GM12878 (cell line): ENCODE measurements at regions not wholly inside any gene's neighbourhood (a gene's known extent, or its start where the extent isn't known, plus 50 kb on each side); places are given as distances from the start of the nearest gene placed in this dataset.

Source experiments
- IRF4 ChIP-seq: IDR thresholded peaks from 2 replicates; pipeline ENCODE4 v1.6.1; 2011; ENCODE audit warnings: low read depth, low read length
- REST ChIP-seq: IDR thresholded peaks from 2 replicates; pipeline ENCODE4 v1.6.1; 2012; ENCODE audit warnings: mild to moderate bottlenecking, low read depth, low read length
- ZBTB33 ChIP-seq: fragments of 450-650 bp; IDR thresholded peaks from 2 replicates; pipeline ENCODE4 v1.6.1; 2017; ENCODE audit warnings: mild to moderate bottlenecking
- TF ChIP-seq, protein P1 (sequence below), 3 experiments: IDR thresholded peaks in 2 of 3; conservative IDR thresholded peaks in 1 of 3; 2 replicates each; pipeline ENCODE4 v1.5.1; 2011; ENCODE audit warnings: low read depth in 3 of 3, low read length in 3 of 3, mild to moderate bottlenecking in 3 of 3, control low read depth in 2 of 3, moderate library complexity in 2 of 3, inconsistent platforms in 1 of 3, mixed read lengths in 1 of 3; ENCODE audit not compliant: control insufficient read depth in 2 of 3, insufficient read depth in 1 of 3; ENCODE audit errors: extremely low read depth in 1 of 3

DNA sequence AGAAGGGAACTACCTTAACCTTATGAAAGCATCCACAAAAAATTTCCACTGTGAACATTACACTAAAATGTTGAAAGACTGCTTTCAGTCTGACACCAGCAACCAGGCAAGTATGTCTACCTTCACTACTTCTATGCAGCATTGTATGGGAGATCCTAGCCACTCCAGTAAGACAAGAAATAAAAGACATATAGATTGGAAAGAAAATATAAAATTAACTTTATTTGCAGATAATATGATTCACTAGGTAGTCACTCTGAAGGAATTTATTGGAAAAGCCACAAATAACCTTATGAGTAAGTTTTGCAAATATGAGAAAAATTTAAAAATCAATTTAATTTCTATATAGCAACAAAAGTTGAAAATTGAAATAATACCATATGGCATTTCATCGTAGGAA lies 172.0 kb downstream of the RERGL start:
- TF ChIP-seq REST (no peak), IRF4 (no peak), ZBTB33 (no peak)
- TF ChIP-seq, protein P1, sequence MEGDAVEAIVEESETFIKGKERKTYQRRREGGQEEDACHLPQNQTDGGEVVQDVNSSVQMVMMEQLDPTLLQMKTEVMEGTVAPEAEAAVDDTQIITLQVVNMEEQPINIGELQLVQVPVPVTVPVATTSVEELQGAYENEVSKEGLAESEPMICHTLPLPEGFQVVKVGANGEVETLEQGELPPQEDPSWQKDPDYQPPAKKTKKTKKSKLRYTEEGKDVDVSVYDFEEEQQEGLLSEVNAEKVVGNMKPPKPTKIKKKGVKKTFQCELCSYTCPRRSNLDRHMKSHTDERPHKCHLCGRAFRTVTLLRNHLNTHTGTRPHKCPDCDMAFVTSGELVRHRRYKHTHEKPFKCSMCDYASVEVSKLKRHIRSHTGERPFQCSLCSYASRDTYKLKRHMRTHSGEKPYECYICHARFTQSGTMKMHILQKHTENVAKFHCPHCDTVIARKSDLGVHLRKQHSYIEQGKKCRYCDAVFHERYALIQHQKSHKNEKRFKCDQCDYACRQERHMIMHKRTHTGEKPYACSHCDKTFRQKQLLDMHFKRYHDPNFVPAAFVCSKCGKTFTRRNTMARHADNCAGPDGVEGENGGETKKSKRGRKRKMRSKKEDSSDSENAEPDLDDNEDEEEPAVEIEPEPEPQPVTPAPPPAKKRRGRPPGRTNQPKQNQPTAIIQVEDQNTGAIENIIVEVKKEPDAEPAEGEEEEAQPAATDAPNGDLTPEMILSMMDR (IDR thresholded peaks at IDR 0.05 in 2 of 3, conservative IDR thresholded peaks at IDR 0.05 in 1 of 3; ENCODE audit: control insufficient read depth in 2 of 3, extremely low read depth in 1 of 3, insufficient read depth in 1 of 3, low read depth in 3 of 3, low read length in 3 of 3): no peak
